ENCODE measurements at regions not wholly inside any gene's neighbourhood (a gene's known extent, or its start where the extent isn't known, plus 50 kb on each side); places are given as distances from the start of the nearest gene placed in this dataset.

DNA sequence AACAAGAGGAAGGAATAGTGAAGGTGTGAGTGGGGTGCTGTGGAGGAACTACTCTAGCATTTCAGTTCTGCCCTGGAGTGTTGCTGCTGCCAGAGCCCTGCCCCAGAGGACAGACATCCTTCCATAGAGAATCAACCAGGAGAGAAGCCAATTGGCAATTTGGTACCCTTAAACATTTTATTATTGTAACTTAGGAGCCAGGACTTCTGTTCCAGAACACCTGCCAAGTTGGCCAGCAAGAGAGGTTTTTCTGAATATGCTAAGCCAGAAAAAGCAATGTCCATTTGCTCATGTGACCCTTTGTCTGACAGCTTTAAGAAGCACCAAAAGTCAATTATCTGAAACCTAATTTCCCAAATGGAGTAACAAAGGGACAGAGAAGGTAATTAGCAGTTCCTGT, 264.9 kb downstream of the MEX3B start:
- TF ChIP-seq POLR2A (IDR thresholded peaks at IDR 0.05) (no peak), CTCF (IDR thresholded peaks at IDR 0.05) (no peak)

All from esophagus squamous epithelium (tissue), 4 donors.